HG03064 (cell line): ENCODE measurements at regions not wholly inside any gene's neighbourhood (a gene's known extent, or its start where the extent isn't known, plus 50 kb on each side); places are given as distances from the start of the nearest gene placed in this dataset.

Experiments used
- ATAC-seq: cut with Tn5 transposase; IDR thresholded peaks from one replicate; pipeline ENCODE4 v1.9.1; 2021; ENCODE audit warnings: low read depth; ENCODE audit not compliant: unreplicated experiment

- ATAC-seq, result no peak
Measured at GRCh38 chr16:73159296-73159695, 111.4 kb upstream of the ZFHX3 start.

- no peak for ATAC-seq
Measured at GRCh38 chr16:73157861-73158260, 109.9 kb upstream of the ZFHX3 start.

- no peak for ATAC-seq
Measured at GRCh38 chr16:73154063-73154870, 106.3 kb upstream of the ZFHX3 start.

- ATAC-seq, result no peak
Measured at GRCh38 chr16:73152386-73153125, 104.6 kb upstream of the ZFHX3 start.

- no peak for ATAC-seq
Measured at GRCh38 chr16:73151941-73152340, 104.0 kb upstream of the ZFHX3 start.

- ATAC-seq, result no peak
Measured at GRCh38 chr16:73151225-73151624, 103.3 kb upstream of the ZFHX3 start.

GRCh38 chr16:73150786-73151185, 102.9 kb upstream of the ZFHX3 start:
- ATAC-seq, result no peak

GRCh38 chr16:73149334-73149733, 101.4 kb upstream of the ZFHX3 start:
- ATAC-seq, result no peak

- ATAC-seq, result no peak
Measured at GRCh38 chr16:73147958-73148357, 100.0 kb upstream of the ZFHX3 start.

GRCh38 chr16:73145166-73145880, 97.4 kb upstream of the ZFHX3 start:
- no peak for ATAC-seq

GRCh38 chr16:73143576-73144422, 95.9 kb upstream of the ZFHX3 start:
- no peak for ATAC-seq

- ATAC-seq, result no peak
Measured at GRCh38 chr16:73143002-73143401, 95.1 kb upstream of the ZFHX3 start.

- no peak for ATAC-seq
Measured at GRCh38 chr16:73142053-73142854, 94.3 kb upstream of the ZFHX3 start.

GRCh38 chr16:73140929-73141328, 93.0 kb upstream of the ZFHX3 start:
- ATAC-seq, result no peak

- no peak for ATAC-seq
Measured at GRCh38 chr16:73131156-73131862, 83.4 kb upstream of the ZFHX3 start.

GRCh38 chr16:73129455-73129854, 81.5 kb upstream of the ZFHX3 start:
- no peak for ATAC-seq

GRCh38 chr16:73126525-73126853, 78.6 kb upstream of the ZFHX3 start:
- ATAC-seq, result no peak

- no peak for ATAC-seq
Measured at GRCh38 chr16:73125850-73126524, 78.1 kb upstream of the ZFHX3 start.
